ENCODE measurements at regions not wholly inside any gene's neighbourhood (a gene's known extent, or its start where the extent isn't known, plus 50 kb on each side); places are given as distances from the start of the nearest gene placed in this dataset.

DNA sequence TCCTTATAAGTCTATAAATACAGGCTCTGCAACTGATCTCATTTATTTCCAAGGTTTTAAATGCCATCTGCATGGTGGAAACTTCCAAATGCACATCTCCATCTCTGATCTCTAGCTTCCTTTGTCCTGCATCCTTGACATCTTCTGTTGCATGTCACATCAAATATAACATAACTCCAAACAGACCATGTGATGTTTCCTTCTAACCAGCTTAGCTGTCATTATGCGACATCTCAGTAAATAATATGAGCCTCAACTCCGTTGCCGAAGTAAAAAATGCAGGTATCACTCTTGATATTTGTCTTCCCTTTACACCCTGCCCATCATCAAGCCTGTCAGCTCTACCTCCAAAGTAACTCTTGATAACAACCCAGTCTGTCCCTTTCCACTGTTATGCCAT, 506.4 kb upstream of the C9orf72 start:
- Histone ChIP-seq H3K27ac (ENCODE audit: extremely low read length, insufficient read depth, low read length) (no peak overlapping the region), H3K4me1 (ENCODE audit: insufficient read depth, low read length) (no peaks in the 10 kb centered on the region), H3K4me3 (replicated peaks in 1 of 3; ENCODE audit: insufficient read depth in 1 of 3, low read depth in 2 of 3, low read length in 3 of 3) (no peak overlapping the region), H4K20me1 (ENCODE audit: insufficient read depth, low read length) (no peaks in the 10 kb centered on the region), H3K9ac (ENCODE audit: insufficient read depth, low read depth, low read length) (no peak overlapping the region), H3K36me3 (replicated peaks in 1 of 2; ENCODE audit: control insufficient read depth in 1 of 2, insufficient read depth in 2 of 2, low read length in 2 of 2) (no peaks in the 10 kb centered on the region), H3K4me2 (ENCODE audit: low read depth, low read length) (no peak overlapping the region), H2AFZ (ENCODE audit: low read length) (no peak overlapping the region), H3K79me2 (ENCODE audit: insufficient read depth, low read length) (no peaks in the 10 kb centered on the region), H3K9me3 (ENCODE audit: low read length) (no peaks in the 10 kb centered on the region), H3K27me3 (ENCODE audit: control insufficient read depth in 1 of 2, insufficient read depth in 2 of 2, low read length in 2 of 2) (no peaks in the 10 kb centered on the region)
- TF ChIP-seq, protein P1, sequence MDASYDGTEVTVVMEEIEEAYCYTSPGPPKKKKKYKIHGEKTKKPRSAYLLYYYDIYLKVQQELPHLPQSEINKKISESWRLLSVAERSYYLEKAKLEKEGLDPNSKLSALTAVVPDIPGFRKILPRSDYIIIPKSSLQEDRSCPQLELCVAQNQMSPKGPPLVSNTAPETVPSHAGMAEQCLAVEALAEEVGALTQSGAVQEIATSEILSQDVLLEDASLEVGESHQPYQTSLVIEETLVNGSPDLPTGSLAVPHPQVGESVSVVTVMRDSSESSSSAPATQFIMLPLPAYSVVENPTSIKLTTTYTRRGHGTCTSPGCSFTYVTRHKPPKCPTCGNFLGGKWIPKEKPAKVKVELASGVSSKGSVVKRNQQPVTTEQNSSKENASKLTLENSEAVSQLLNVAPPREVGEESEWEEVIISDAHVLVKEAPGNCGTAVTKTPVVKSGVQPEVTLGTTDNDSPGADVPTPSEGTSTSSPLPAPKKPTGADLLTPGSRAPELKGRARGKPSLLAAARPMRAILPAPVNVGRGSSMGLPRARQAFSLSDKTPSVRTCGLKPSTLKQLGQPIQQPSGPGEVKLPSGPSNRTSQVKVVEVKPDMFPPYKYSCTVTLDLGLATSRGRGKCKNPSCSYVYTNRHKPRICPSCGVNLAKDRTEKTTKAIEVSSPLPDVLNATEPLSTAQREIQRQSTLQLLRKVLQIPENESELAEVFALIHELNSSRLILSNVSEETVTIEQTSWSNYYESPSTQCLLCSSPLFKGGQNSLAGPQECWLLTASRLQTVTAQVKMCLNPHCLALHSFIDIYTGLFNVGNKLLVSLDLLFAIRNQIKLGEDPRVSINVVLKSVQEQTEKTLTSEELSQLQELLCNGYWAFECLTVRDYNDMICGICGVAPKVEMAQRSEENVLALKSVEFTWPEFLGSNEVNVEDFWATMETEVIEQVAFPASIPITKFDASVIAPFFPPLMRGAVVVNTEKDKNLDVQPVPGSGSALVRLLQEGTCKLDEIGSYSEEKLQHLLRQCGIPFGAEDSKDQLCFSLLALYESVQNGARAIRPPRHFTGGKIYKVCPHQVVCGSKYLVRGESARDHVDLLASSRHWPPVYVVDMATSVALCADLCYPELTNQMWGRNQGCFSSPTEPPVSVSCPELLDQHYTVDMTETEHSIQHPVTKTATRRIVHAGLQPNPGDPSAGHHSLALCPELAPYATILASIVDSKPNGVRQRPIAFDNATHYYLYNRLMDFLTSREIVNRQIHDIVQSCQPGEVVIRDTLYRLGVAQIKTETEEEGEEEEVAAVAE (CRISPR knock-in tag; IDR thresholded peaks at IDR 0.05; ENCODE audit: borderline replicate concordance) = no peak
- TF ChIP-seq, protein P2, sequence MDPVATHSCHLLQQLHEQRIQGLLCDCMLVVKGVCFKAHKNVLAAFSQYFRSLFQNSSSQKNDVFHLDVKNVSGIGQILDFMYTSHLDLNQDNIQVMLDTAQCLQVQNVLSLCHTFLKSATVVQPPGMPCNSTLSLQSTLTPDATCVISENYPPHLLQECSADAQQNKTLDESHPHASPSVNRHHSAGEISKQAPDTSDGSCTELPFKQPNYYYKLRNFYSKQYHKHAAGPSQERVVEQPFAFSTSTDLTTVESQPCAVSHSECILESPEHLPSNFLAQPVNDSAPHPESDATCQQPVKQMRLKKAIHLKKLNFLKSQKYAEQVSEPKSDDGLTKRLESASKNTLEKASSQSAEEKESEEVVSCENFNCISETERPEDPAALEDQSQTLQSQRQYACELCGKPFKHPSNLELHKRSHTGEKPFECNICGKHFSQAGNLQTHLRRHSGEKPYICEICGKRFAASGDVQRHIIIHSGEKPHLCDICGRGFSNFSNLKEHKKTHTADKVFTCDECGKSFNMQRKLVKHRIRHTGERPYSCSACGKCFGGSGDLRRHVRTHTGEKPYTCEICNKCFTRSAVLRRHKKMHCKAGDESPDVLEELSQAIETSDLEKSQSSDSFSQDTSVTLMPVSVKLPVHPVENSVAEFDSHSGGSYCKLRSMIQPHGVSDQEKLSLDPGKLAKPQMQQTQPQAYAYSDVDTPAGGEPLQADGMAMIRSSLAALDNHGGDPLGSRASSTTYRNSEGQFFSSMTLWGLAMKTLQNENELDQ (CRISPR knock-in tag; IDR thresholded peaks at IDR 0.05; ENCODE audit: borderline replicate concordance) = no peak
- TF ChIP-seq KLF12 (CRISPR knock-in tag; IDR thresholded peaks at IDR 0.05; ENCODE audit: borderline replicate concordance) (no peak), SUZ12 (IDR thresholded peaks at IDR 0.05; ENCODE audit: low read depth, low read length) (no peak), ZNF207 (IDR thresholded peaks at IDR 0.05; ENCODE audit: borderline replicate concordance) (no peak), AHR (CRISPR knock-in tag; IDR thresholded peaks at IDR 0.05) (no peak), CCAR2 (optimal IDR thresholded peaks at IDR 0.05; ENCODE audit: low read depth, low read length) (no peak), ZNF557 (CRISPR knock-in tag; IDR thresholded peaks at IDR 0.05) (no peak), KDM4B (CRISPR knock-in tag; IDR thresholded peaks at IDR 0.05) (no peak)
- TF ChIP-seq, protein P3, sequence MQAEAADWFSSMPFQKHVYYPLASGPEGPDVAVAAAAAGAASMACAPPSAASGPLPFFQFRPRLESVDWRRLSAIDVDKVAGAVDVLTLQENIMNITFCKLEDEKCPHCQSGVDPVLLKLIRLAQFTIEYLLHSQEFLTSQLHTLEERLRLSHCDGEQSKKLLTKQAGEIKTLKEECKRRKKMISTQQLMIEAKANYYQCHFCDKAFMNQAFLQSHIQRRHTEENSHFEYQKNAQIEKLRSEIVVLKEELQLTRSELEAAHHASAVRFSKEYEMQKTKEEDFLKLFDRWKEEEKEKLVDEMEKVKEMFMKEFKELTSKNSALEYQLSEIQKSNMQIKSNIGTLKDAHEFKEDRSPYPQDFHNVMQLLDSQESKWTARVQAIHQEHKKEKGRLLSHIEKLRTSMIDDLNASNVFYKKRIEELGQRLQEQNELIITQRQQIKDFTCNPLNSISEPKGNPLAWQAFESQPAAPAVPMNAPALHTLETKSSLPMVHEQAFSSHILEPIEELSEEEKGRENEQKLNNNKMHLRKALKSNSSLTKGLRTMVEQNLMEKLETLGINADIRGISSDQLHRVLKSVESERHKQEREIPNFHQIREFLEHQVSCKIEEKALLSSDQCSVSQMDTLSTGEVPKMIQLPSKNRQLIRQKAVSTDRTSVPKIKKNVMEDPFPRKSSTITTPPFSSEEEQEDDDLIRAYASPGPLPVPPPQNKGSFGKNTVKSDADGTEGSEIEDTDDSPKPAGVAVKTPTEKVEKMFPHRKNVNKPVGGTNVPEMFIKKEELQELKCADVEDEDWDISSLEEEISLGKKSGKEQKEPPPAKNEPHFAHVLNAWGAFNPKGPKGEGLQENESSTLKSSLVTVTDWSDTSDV (CRISPR knock-in tag; IDR thresholded peaks at IDR 0.05) = no peak
- DNase-seq (ENCODE audit: low spot score) (no peak), FAIRE-seq (no peak), ATAC-seq (no peak)
- 45% methylated on average over 3 of the region's 3 CpGs for WGBS (ENCODE audit: low lambda C conversion rate)
- in situ Hi-C loops (cut with HindIII; ENCODE audit: extremely low pct_ligation_motif_present, low pct_unique_long_range_greater_than_20kb) = no loop called here
- CTCF ChIA-PET (ENCODE audit: low intra/inter-chr PET ratio, low total read pairs) = no interaction called here
- intact Hi-C loops (cut with micrococcal nuclease; ENCODE audit: unreplicated experiment) = no loop called here
- BruUV-seq (replicated peaks) = no TSS peak
- POLR2A ChIA-PET = no interaction called here
